GM23248 (cell line): ENCODE measurements at regions not wholly inside any gene's neighbourhood (a gene's known extent, or its start where the extent isn't known, plus 50 kb on each side); places are given as distances from the start of the nearest gene placed in this dataset.

ENCODE experiments used
- EZH2 ChIP-seq: fragments of 200-600 bp; sonication (generic); IDR thresholded peaks from 2 replicates; pipeline ENCODE4 v1.6.1; 2018; ENCODE audit warnings: antibody characterized with exemption, mild to moderate bottlenecking; ENCODE audit not compliant: insufficient read depth, poor library complexity, severe bottlenecking
- EZH2phosphoT487 ChIP-seq: fragments of 200-600 bp; sonication (generic); IDR thresholded peaks from 2 replicates; pipeline ENCODE4 v1.6.1; 2018; ENCODE audit warnings: antibody characterized with exemption, moderate library complexity, mild to moderate bottlenecking, low read depth; ENCODE audit not compliant: insufficient read depth

DNA sequence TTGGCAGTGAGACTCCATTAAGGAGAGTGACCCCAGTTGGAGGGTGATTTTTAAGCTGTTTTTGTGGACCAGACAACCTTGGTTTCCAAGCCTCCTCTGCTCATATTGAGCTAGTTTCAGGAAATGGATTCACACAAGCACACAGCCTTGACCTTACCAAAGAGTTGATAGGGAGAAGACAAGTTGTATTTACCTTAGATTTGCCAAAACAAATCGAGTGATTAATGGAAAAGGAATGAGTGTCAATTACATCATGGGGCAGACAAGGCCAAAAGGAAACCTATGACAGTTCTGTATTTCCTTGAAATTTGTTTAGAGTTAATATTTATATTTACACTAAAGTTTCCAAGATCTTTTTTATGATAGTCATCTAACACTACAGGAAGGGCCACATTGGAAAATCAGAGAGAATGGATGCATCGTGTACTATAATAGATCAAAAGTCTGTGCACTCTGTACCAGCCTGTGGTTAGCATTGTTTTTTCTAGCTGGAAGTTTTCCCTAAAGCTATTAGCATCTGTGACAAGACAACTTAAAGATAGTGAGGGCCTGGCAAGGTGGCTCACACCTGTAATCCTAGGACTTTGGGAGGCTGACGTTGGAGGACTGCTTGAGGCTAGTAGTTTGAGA, 86.0 kb upstream of the FER start:
- TF ChIP-seq EZH2phosphoT487: no peak
- TF ChIP-seq EZH2: no peak
